Panc1 (cell line): ENCODE measurements at regions not wholly inside any gene's neighbourhood (a gene's known extent, or its start where the extent isn't known, plus 50 kb on each side); places are given as distances from the start of the nearest gene placed in this dataset.

Experiments
- ATAC-seq: fragments of 200-7000 bp; cut with Tn5 transposase; 2 replicates; pipeline ENCODE4 v1.9.1; 2020; ENCODE audit warnings: mild to moderate bottlenecking, moderate library complexity
- BruUV-seq: library from RNA; stranded (reverse); fragments of 400-500 nt; replicated peaks from 2 replicates; lab custom pipeline; 2021; lab: Mats Ljungman, UMichigan
- CTCF ChIA-PET: fragments of 300-600 bp; sonication (Branson Sonifier 250); formaldehyde crosslinking; loops from one replicate; lab custom pipeline; 2022; ENCODE audit warnings: antibody characterized with exemption; lab: Charles Lee
- POLR2A ChIA-PET: fragments of 300-600 bp; sonication (Branson Sonifier 250); formaldehyde crosslinking; loops from one replicate; lab custom pipeline; 2022; ENCODE audit warnings: antibody characterized with exemption; lab: Charles Lee
- DNase-seq: peaks from one replicate; pipeline ENCODE4 v3.0.0-alpha.2; 2010; ENCODE audit warnings: low read depth, low spot score
- H3K27ac ChIP-seq: 2 replicates; pipeline ENCODE4 v1.5.1; 2011; ENCODE audit warnings: mild to moderate bottlenecking, low read length, inconsistent platforms
- H3K27me3 ChIP-seq: fragments of 200-500 bp; sonication (Bioruptor generic); 2 replicates; pipeline ENCODE4 v1.6.0; 2014; ENCODE audit warnings: low read length, inconsistent platforms; ENCODE audit not compliant: control insufficient read depth, insufficient read depth
- H3K36me3 ChIP-seq: fragments of 200-500 bp; sonication (Bioruptor generic); 2 replicates; pipeline ENCODE4 v1.5.1; 2014; ENCODE audit warnings: inconsistent platforms, mild to moderate bottlenecking, low read length, moderate library complexity; ENCODE audit not compliant: control insufficient read depth, insufficient read depth
- H3K4me1 ChIP-seq: 2 replicates; pipeline ENCODE4 v1.5.1; 2011; ENCODE audit warnings: inconsistent platforms, mild to moderate bottlenecking, low read length, moderate library complexity; ENCODE audit not compliant: control insufficient read depth, insufficient read depth
- H3K4me3 ChIP-seq, 2 experiments: 2 replicates each; pipeline ENCODE4 v1.5.1; 2011 to 2012; ENCODE audit warnings: low read depth in 2 of 2, low read length in 2 of 2, mild to moderate bottlenecking in 2 of 2, inconsistent platforms in 1 of 2, moderate library complexity in 1 of 2
- H3K9me3 ChIP-seq: fragments of 200-500 bp; sonication (Bioruptor generic); 2 replicates; pipeline ENCODE4 v1.5.1; 2014; ENCODE audit warnings: low read depth, mild to moderate bottlenecking, inconsistent platforms, low read length, moderate library complexity; ENCODE audit not compliant: control insufficient read depth, insufficient read depth
- POLR2AphosphoS5 ChIP-seq: IDR thresholded peaks from 2 replicates; pipeline ENCODE4 v1.6.1; 2012; ENCODE audit warnings: mild to moderate bottlenecking, low read depth, low read length, moderate library complexity
- REST ChIP-seq, 2 experiments: IDR thresholded peaks; 2 replicates each; pipeline ENCODE4 v1.6.1; 2011 to 2012; ENCODE audit warnings: low read depth in 2 of 2, control low read depth in 1 of 2, low read length in 1 of 2, mild to moderate bottlenecking in 1 of 2, moderate library complexity in 1 of 2; ENCODE audit not compliant: insufficient read depth in 1 of 2
- SIN3A ChIP-seq: IDR thresholded peaks from 2 replicates; pipeline ENCODE4 v1.6.1; 2012; ENCODE audit warnings: low read depth, mild to moderate bottlenecking, low read length, moderate library complexity, borderline replicate concordance; ENCODE audit not compliant: insufficient read depth
- TCF7L2 ChIP-seq: IDR thresholded peaks from 2 replicates; pipeline ENCODE4 v1.6.1; 2011; ENCODE audit warnings: mild to moderate bottlenecking, low read depth, low read length, inconsistent platforms
- in situ Hi-C: cut with HindIII; loops from 2 replicates; pipeline ENCODE4 v1.10.0; 2016; ENCODE audit warnings: low sequenced_read_pairs, low pct_unique_long_range_greater_than_20kb
- intact Hi-C: fragments of 100-400 bp; cut with micrococcal nuclease; formaldehyde crosslinking; loops from one replicate; pipeline ENCODE4 v1.10.0; 2022; ENCODE audit not compliant: unreplicated experiment
- TF ChIP-seq, protein P1 (sequence below): fragments of 450-650 bp; IDR thresholded peaks from 2 replicates; pipeline ENCODE4 v1.5.1; 2017; ENCODE audit warnings: mild to moderate bottlenecking

GRCh38 chr1:200333329-200333728 is 76.5 kb downstream of the ZNF281 start:
- H3K36me3 ChIP-seq = no peaks in the 10 kb centered on the region
- no TSS peak for BruUV-seq
- CTCF ChIA-PET = no interaction called here
- H3K9me3 ChIP-seq = no peaks in the 10 kb centered on the region
- intact Hi-C loops (no loop called here), in situ Hi-C loops (no loop called here)
- TF ChIP-seq SIN3A = no peak
- no peak for ATAC-seq
- no peak overlapping the region for H3K27ac ChIP-seq
- H3K4me1 ChIP-seq = peaks cover 12% of the 10 kb centered on the region
- H3K4me3 ChIP-seq = no peak overlapping the region
- DNase-seq = no peak
- no peaks in the 10 kb centered on the region for H3K27me3 ChIP-seq
- POLR2A ChIA-PET = no interaction called here

DNA sequence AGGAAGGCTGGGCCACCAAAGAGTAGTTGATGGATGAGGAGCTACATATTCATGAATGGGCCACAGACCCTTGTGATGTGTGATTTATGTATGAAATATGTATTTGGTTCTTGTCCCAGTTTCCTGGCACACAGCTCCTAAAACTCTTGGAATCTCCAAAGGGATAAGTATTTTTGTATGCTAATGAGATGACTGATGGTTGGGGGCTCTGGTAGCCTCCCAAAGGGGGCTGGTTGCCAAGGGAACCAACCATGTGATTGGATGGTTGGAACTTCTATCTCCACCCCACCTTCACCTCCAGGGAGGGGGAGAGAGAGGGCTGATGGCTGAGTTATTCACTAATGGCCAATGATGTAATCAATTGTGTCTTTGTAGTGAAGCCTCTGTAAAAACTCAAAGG is 77.1 kb downstream of the ZNF281 start:
- ChIA-PET CTCF (no interaction called here), POLR2A (no interaction called here)
- intact Hi-C loops = no loop called here

More for the DNA sequence above, 77.1 kb downstream of the ZNF281 start:
- H3K4me3 ChIP-seq = no peak overlapping the region
- no peaks in the 10 kb centered on the region for H3K36me3 ChIP-seq
- no peak overlapping the region for H3K27ac ChIP-seq
- no peaks in the 10 kb centered on the region for H3K9me3 ChIP-seq
- in situ Hi-C loops = no loop called here
- TF ChIP-seq TCF7L2 = no peak
- TF ChIP-seq REST (IDR thresholded peaks at IDR 0.05; ENCODE audit: insufficient read depth in 1 of 2, low read depth in 2 of 2, low read length in 1 of 2) = no peak
- TF ChIP-seq SIN3A = no peak
- TF ChIP-seq, protein P1, sequence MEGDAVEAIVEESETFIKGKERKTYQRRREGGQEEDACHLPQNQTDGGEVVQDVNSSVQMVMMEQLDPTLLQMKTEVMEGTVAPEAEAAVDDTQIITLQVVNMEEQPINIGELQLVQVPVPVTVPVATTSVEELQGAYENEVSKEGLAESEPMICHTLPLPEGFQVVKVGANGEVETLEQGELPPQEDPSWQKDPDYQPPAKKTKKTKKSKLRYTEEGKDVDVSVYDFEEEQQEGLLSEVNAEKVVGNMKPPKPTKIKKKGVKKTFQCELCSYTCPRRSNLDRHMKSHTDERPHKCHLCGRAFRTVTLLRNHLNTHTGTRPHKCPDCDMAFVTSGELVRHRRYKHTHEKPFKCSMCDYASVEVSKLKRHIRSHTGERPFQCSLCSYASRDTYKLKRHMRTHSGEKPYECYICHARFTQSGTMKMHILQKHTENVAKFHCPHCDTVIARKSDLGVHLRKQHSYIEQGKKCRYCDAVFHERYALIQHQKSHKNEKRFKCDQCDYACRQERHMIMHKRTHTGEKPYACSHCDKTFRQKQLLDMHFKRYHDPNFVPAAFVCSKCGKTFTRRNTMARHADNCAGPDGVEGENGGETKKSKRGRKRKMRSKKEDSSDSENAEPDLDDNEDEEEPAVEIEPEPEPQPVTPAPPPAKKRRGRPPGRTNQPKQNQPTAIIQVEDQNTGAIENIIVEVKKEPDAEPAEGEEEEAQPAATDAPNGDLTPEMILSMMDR = no peak
- no peak for TF ChIP-seq POLR2AphosphoS5
- H3K27me3 ChIP-seq = no peaks in the 10 kb centered on the region
- H3K4me1 ChIP-seq = peaks cover 12% of the 10 kb centered on the region
- BruUV-seq = no TSS peak
- DNase-seq (no peak), ATAC-seq (no peak)
